GM10248 (cell line): ENCODE measurements at regions not wholly inside any gene's neighbourhood (a gene's known extent, or its start where the extent isn't known, plus 50 kb on each side); places are given as distances from the start of the nearest gene placed in this dataset.

Source experiments
- CTCF ChIA-PET: fragments of 300-600 bp; sonication (Branson Sonifier 250); formaldehyde crosslinking; extraction: SDS; loops from one replicate; lab custom pipeline; 2021; ENCODE audit warnings: antibody characterized with exemption; lab: Yijun Ruan, JAX
- POLR2A ChIA-PET: fragments of 350-650 bp; sonication (Branson Sonifier 250); formaldehyde crosslinking; extraction: SDS; loops from one replicate; lab custom pipeline; 2020; ENCODE audit warnings: antibody characterized with exemption; lab: Yijun Ruan, JAX
- DNase-seq: peaks from one replicate; pipeline ENCODE4 v3.0.0; 2012; ENCODE audit errors: extremely low spot score
- TF ChIP-seq, protein P1 (sequence below): IDR thresholded peaks from 2 replicates; pipeline ENCODE4 v1.5.1; 2012; ENCODE audit warnings: mild to moderate bottlenecking, low read depth; ENCODE audit errors: extremely low read depth, missing control alignments, control extremely low read depth

DNA sequence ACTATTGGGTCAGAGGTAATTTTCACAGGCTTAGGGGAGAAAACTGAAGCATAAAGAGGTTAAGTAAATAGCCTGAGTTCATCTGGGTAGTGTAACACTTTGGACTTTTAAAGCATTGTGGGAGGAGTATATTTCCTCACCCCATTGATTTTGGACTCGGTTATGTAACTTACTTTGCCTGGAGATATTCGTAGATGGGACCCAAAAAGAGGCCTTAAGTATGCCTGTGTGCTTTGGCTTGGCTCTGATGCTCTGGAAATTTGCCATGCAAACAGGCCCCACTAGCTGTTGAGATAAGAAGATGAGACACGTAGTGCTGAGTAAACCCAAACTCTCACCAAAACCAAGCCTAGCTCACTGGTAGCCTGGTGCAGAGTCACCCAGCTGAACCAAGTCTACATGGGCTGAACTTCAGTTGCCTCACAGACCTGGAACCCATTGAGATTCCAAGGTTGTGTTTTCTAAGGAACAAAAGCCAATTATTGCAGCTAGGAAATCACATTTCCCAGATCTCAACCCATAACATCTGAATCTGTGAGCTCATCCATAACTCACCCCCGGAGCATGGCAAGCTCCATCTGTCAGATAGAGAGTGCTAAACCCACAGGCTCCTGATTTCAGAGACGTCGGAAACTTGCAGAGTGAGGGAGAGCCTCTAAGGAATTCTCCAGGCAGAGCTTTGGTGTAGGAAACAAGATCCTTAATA, 536.0 kb upstream of the C16orf82 start:
- POLR2A ChIA-PET: no interaction called here
- no peak for DNase-seq
- TF ChIP-seq, protein P1, sequence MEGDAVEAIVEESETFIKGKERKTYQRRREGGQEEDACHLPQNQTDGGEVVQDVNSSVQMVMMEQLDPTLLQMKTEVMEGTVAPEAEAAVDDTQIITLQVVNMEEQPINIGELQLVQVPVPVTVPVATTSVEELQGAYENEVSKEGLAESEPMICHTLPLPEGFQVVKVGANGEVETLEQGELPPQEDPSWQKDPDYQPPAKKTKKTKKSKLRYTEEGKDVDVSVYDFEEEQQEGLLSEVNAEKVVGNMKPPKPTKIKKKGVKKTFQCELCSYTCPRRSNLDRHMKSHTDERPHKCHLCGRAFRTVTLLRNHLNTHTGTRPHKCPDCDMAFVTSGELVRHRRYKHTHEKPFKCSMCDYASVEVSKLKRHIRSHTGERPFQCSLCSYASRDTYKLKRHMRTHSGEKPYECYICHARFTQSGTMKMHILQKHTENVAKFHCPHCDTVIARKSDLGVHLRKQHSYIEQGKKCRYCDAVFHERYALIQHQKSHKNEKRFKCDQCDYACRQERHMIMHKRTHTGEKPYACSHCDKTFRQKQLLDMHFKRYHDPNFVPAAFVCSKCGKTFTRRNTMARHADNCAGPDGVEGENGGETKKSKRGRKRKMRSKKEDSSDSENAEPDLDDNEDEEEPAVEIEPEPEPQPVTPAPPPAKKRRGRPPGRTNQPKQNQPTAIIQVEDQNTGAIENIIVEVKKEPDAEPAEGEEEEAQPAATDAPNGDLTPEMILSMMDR: no peak
- CTCF ChIA-PET: no interaction called here

DNA sequence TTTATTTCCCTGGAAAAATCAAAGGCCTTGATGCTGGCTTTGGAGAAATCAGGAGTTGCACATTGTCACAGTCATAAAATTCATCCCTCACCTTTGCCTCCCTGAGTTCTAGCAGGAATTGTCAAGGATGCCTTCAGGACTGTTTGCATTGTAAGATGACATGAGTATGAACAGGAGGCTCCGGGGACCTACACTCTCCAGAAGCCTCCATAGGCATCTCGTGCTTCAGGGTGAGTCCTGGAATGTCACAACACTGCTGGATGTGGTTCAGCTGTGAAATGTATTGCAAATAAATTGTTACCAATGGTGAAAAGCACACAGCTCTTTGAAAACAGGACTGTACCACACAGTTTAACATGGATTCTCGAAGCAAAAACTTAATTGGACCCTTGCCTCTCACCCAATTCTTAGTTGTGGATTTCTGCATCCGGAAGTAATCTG, 535.4 kb upstream of the C16orf82 start:
- POLR2A ChIA-PET: no interaction called here
- DNase-seq: no peak
- TF ChIP-seq, protein P1: no peak
- CTCF ChIA-PET: no interaction called here

DNA sequence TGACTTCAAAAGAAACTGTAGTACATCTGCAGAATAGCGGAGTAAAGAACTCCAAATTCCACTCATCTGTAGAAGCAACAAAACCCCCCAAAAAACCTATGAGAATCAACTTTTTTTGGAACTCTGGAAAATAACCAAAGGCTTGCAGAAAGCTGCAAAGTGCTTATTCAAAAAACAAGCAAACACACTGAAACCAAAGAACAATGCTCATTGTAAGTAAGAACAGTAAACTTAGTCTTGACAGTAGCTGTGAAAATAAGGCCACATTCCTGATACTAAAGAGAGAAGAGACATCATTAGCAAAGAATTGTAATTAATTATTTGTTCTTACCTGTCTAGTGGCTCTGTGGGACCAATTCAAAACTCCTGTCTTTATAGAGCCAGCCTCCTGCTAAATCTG, 534.3 kb upstream of the C16orf82 start:
- CTCF ChIA-PET: no interaction called here
- DNase-seq: no peak
- POLR2A ChIA-PET: no interaction called here
- TF ChIP-seq, protein P1: no peak

DNA sequence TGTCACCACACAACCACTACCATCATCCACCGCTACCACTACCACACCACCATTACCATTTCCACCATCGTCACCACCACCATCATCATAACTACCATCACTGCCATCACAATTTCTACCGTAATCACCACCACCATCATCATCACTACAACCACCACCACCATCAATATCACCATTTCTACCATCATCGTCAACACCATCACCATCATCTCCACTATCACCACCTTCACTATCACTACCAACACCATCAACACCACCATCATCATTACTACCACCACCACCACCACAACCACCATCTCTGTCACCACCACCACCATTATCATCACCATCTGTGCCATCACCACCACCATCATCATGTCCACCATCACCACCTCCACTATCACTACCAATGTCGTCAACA, 524.5 kb upstream of the C16orf82 start:
- CTCF ChIA-PET: no interaction called here
- TF ChIP-seq, protein P1: no peak
- no peak for DNase-seq
- POLR2A ChIA-PET: no interaction called here

DNA sequence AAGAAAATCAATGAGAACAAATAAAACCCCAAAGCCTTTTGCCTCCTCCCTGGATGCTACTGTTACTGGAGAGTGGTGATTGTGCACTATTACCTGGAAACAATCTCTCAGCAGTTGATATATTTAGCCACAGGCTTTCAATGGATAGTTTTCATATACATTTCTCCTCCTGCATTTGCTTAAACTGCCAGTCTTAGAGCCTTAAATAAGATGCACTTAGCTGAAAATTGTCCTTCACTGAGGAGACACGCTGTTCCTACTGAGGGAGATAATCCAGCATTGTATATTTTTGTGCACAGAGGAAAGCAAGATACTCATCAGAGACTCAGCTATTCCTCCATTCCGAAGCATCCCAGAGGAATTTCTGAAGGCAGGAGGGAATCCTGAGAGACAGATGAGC, 520.2 kb upstream of the C16orf82 start:
- no peak for DNase-seq
- POLR2A ChIA-PET: no interaction called here
- CTCF ChIA-PET: no interaction called here
- TF ChIP-seq, protein P1: no peak

DNA sequence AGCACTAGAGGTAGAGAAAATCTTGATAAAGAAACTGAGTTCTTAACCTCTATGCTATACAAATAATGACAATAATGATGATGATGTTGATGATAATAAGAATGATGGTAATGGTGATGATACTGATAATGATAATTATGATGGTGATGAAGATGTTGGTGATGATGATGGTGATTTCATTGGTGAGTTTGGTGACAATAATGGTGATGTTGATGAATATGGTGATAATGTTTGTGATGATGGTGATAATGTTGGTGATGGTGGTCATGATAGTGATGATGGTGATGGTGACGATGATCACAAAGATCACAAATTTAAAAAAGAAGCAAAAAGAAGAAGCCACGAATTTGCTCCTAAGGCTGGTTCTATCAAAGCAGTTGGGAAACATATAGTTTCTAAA, 519.0 kb upstream of the C16orf82 start:
- CTCF ChIA-PET: interaction anchor here (1.0 kb wide), 1 partner anchor 9 kb away, joined by 3 read pairs; no protein-coding TSS in a partner anchor
- TF ChIP-seq, protein P1: no peak
- no peak for DNase-seq
- POLR2A ChIA-PET: no interaction called here
